Caco-2 (cell line): ENCODE measurements at regions not wholly inside any gene's neighbourhood (a gene's known extent, or its start where the extent isn't known, plus 50 kb on each side); places are given as distances from the start of the nearest gene placed in this dataset.
A peak's percentile ranks its signal among the peaks of the same experiment; 100 is the strongest.

Experiments
- BruUV-seq: library from RNA; stranded (reverse); fragments of 400-500 nt; replicated peaks from 2 replicates; lab custom pipeline; 2021; lab: Mats Ljungman, UMichigan
- CTCF ChIA-PET: fragments of 300-600 bp; sonication (Branson Sonifier 250); formaldehyde crosslinking; loops from one replicate; lab custom pipeline; 2022; ENCODE audit warnings: antibody characterized with exemption; lab: Charles Lee
- POLR2A ChIA-PET: fragments of 300-600 bp; sonication (Branson Sonifier 250); formaldehyde crosslinking; loops from one replicate; lab custom pipeline; 2022; ENCODE audit warnings: antibody characterized with exemption; lab: Charles Lee
- DNase-seq, 2 experiments: peaks; one replicate each; pipeline versions ENCODE4 v3.0.0 to v3.0.0-alpha.2; 2020 to 2022
- H3K27me3 ChIP-seq: replicated peaks from 2 replicates; pipeline ENCODE4 v1.6.0; 2011; ENCODE audit warnings: low read length; ENCODE audit not compliant: control insufficient read depth, insufficient read depth
- H3K36me3 ChIP-seq: 2 replicates; pipeline ENCODE4 v1.5.1; 2011; ENCODE audit warnings: low read length; ENCODE audit not compliant: control insufficient read depth, insufficient read depth
- H3K4me1 ChIP-seq: fragments of 250-450 bp; sonication (Bioruptor Pico); 2 replicates; pipeline ENCODE4 v1.5.1; 2020; ENCODE audit warnings: mild to moderate bottlenecking
- H3K4me3 ChIP-seq: 2 replicates; pipeline ENCODE4 v1.5.1; 2011; ENCODE audit warnings: low read depth, mild to moderate bottlenecking, control low read depth, low read length
- H3K9me3 ChIP-seq: fragments of 250-450 bp; sonication (Bioruptor Pico); 2 replicates; pipeline ENCODE4 v1.5.1; 2020; ENCODE audit warnings: mild to moderate bottlenecking, moderate library complexity
- H3K27ac Mint-ChIP-seq: one replicate; pipeline ENCODE4 v1.8.0; 2022; ENCODE audit warnings: mixed read lengths; ENCODE audit not compliant: unreplicated experiment
- H3K27me3 Mint-ChIP-seq: one replicate; pipeline ENCODE4 v1.8.0; 2022; ENCODE audit warnings: mixed read lengths; ENCODE audit not compliant: insufficient read depth, unreplicated experiment
- H3K36me3 Mint-ChIP-seq: one replicate; pipeline ENCODE4 v1.8.0; 2022; ENCODE audit warnings: mild to moderate bottlenecking, mixed read lengths; ENCODE audit not compliant: insufficient read depth, unreplicated experiment
- H3K4me1 Mint-ChIP-seq: one replicate; pipeline ENCODE4 v1.8.0; 2022; ENCODE audit warnings: low read depth, mixed read lengths; ENCODE audit not compliant: unreplicated experiment
- H3K4me3 Mint-ChIP-seq: one replicate; pipeline ENCODE4 v1.8.0; 2022; ENCODE audit warnings: mild to moderate bottlenecking, moderate library complexity, mixed read lengths; ENCODE audit not compliant: unreplicated experiment
- H3K9me3 Mint-ChIP-seq: one replicate; pipeline ENCODE4 v1.8.0; 2022; ENCODE audit warnings: mixed read lengths; ENCODE audit not compliant: unreplicated experiment
- intact Hi-C: fragments of 100-400 bp; cut with micrococcal nuclease; formaldehyde crosslinking; loops from one replicate; pipeline ENCODE4 v1.10.0; 2022; ENCODE audit not compliant: unreplicated experiment
- TF ChIP-seq, protein P1 (sequence below), 2 experiments: fragments of 200-600 bp in 1 of 2; IDR thresholded peaks; 1 replicate in 1 of 2; 2 replicates in 1 of 2; pipeline versions ENCODE4 v1.5.1 to v1.8.0; 2011 to 2022; ENCODE audit warnings: antibody characterized with exemption in 1 of 2, control low read depth in 1 of 2, inconsistent platforms in 1 of 2, low read depth in 1 of 2, low read length in 1 of 2, mild to moderate bottlenecking in 1 of 2, moderate library complexity in 1 of 2; ENCODE audit not compliant: insufficient read depth in 1 of 2, severe bottlenecking in 1 of 2, unreplicated experiment in 1 of 2

DNA sequence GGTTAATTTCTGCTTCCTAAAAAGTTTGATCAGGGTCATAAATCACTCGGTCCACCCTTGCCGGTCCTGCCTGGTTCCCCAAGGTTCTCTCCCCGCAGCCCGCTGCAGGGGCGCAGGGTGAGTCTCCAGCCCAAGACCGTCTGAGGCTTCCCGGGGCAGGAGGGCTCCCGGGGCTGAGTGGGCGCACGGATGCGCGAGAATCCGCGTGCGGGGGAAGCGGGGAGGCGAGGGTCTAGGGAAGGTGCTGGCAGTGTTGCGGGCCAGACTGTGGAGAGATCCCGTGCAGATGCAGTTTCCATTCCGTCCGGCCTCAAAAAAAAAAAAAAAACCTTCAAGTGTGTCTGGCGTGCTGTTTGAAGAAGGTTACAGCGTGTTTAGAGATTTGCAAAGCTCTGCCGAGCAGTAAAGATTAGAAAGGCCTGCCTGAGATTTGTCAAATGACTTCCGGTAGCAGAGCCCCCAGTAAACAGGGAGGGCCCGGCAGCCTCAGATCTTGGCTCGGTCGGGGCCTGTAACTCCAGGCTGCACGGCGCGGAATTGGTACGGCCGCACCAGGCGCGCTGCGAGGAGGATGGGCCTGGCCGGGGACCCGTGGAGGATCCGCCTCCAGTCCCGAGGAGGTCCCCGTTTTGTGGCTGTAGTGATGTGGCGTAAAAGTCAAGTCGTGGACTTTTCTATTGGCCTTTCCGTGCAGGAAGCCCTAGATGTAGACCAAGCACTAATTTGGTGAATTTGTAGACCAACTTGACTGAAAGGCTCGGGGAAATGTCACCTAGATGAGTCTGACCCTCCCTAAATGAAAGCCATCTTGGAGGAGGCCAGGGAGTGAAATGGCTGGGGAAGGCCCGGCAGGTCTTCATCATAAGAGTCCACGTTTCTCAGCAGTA lies 293.2 kb upstream of the NFE2L3 start:
- TF ChIP-seq, protein P1, sequence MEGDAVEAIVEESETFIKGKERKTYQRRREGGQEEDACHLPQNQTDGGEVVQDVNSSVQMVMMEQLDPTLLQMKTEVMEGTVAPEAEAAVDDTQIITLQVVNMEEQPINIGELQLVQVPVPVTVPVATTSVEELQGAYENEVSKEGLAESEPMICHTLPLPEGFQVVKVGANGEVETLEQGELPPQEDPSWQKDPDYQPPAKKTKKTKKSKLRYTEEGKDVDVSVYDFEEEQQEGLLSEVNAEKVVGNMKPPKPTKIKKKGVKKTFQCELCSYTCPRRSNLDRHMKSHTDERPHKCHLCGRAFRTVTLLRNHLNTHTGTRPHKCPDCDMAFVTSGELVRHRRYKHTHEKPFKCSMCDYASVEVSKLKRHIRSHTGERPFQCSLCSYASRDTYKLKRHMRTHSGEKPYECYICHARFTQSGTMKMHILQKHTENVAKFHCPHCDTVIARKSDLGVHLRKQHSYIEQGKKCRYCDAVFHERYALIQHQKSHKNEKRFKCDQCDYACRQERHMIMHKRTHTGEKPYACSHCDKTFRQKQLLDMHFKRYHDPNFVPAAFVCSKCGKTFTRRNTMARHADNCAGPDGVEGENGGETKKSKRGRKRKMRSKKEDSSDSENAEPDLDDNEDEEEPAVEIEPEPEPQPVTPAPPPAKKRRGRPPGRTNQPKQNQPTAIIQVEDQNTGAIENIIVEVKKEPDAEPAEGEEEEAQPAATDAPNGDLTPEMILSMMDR (IDR thresholded peaks at IDR 0.05; ENCODE audit: insufficient read depth in 1 of 2, low read depth in 1 of 2, low read length in 1 of 2, severe bottlenecking in 1 of 2, unreplicated experiment in 1 of 2) = no peak
- Mint-ChIP-seq H3K9me3 (no peaks in the 10 kb centered on the region), H3K27ac (no peak overlapping the region), H3K4me3 (no peak overlapping the region), H3K36me3 (peaks cover 17% of the 10 kb centered on the region), H3K4me1 (no peaks in the 10 kb centered on the region), H3K27me3 (peaks cover 8% of the 10 kb centered on the region)
- H3K4me1 ChIP-seq = no peaks in the 10 kb centered on the region
- no TSS peak for BruUV-seq
- no peaks in the 10 kb centered on the region for H3K9me3 ChIP-seq
- POLR2A ChIA-PET = no interaction called here
- peak in 1 of 2 experiments; percentile 36 for DNase-seq
- H3K36me3 ChIP-seq = no peaks in the 10 kb centered on the region
- CTCF ChIA-PET = no interaction called here
- intact Hi-C loops = loop anchor here (10.0 kb wide), 1 partner anchor 734 kb away; the partner anchor contains the start of gene CYCS
- peak overlapping the region; percentile 66 for H3K4me3 ChIP-seq
- no peaks in the 10 kb centered on the region for H3K27me3 ChIP-seq

DNA sequence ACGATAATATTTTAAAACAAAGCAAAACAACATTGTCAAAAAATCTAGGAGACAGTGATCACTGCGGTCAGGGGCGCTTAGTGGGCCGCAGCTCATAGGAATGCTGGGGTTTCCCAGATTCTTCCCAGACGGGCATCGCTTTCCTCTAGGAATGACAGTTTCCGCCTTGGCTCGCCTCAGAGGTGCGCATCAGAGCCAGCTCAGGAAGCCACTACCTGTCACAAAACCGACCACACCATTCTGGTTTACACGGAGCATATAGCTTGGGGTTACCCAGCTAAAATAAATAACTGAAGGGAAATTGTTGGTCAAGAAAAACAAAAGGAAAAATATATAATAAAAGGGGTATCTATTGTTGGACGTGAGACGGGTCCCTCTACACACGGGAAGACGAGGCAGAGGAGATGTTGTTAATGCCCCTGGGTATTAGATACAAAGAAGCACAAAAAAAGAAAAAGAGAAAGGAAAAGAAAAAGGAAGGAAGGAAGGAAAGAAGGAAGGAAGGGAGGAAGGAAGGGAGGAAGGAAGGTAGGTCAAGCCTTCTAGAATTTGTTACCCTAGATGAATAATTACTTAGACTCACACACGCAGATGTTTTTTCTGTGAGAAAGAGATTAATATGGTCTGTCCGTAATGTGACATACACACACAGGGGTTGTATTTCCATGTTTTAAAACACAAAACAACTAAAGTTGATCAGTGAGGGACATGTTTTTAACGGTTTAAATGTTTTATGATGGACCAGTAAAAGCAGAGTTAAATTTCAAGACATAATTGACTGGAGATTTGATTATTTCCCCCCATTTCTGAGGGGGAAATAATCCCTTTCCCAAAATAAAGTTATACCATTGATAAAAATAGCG lies 292.4 kb upstream of the NFE2L3 start:
- ChIA-PET POLR2A (no interaction called here), CTCF (no interaction called here)
- Histone ChIP-seq H3K27me3 (no peaks in the 10 kb centered on the region), H3K9me3 (no peaks in the 10 kb centered on the region), H3K4me1 (no peaks in the 10 kb centered on the region), H3K36me3 (no peaks in the 10 kb centered on the region), H3K4me3 (no peak overlapping the region; the same call in 1 of the 2 replicates)
- TF ChIP-seq, protein P1 (IDR thresholded peaks at IDR 0.05; ENCODE audit: insufficient read depth in 1 of 2, low read depth in 1 of 2, low read length in 1 of 2, severe bottlenecking in 1 of 2, unreplicated experiment in 1 of 2) = no peak
- Mint-ChIP-seq H3K27ac (no peak overlapping the region), H3K27me3 (peaks cover 8% of the 10 kb centered on the region), H3K36me3 (peaks cover 17% of the 10 kb centered on the region), H3K9me3 (no peaks in the 10 kb centered on the region), H3K4me3 (no peak overlapping the region), H3K4me1 (no peaks in the 10 kb centered on the region)
- BruUV-seq = no TSS peak
- no peak for DNase-seq
- intact Hi-C loops = loop anchor here (10.0 kb wide), 1 partner anchor 735 kb away; the partner anchor contains the start of gene CYCS
